HUES6 (cell line): ENCODE measurements at regions not wholly inside any gene's neighbourhood (a gene's known extent, or its start where the extent isn't known, plus 50 kb on each side); places are given as distances from the start of the nearest gene placed in this dataset.
"Not testable (repeated sequence)": the region's sequence is repeated elsewhere in the genome, so short reads cannot be mapped to it uniquely, and the experiment has no call there.

Experiments used
- H3K27ac ChIP-seq: 2 replicates; pipeline ENCODE4 v1.7.0; 2013; ENCODE audit warnings: low read depth, mild to moderate bottlenecking, low read length, inconsistent platforms
- H3K27me3 ChIP-seq: 2 replicates; pipeline ENCODE4 v1.6.1; 2013; ENCODE audit warnings: low read length; ENCODE audit not compliant: control insufficient read depth, insufficient read depth
- H3K36me3 ChIP-seq: 2 replicates; pipeline ENCODE4 v1.6.1; 2013; ENCODE audit warnings: low read length; ENCODE audit not compliant: control insufficient read depth, insufficient read depth
- H3K4me1 ChIP-seq: 2 replicates; pipeline ENCODE4 v1.6.1; 2013; ENCODE audit warnings: low read length; ENCODE audit not compliant: control insufficient read depth, insufficient read depth
- H3K4me3 ChIP-seq: 2 replicates; pipeline ENCODE4 v1.5.1; 2013; ENCODE audit warnings: low read depth, low read length
- H3K9ac ChIP-seq: one replicate; pipeline ENCODE4 v1.6.1; 2013; ENCODE audit warnings: mild to moderate bottlenecking, low read length
- H3K9me3 ChIP-seq: 2 replicates; pipeline ENCODE4 v1.6.1; 2013; ENCODE audit warnings: low read depth, low read length; ENCODE audit not compliant: control insufficient read depth, insufficient read depth

- no peaks in the 10 kb centered on the region for H3K36me3 ChIP-seq
- no peak overlapping the region for H3K27ac ChIP-seq
- no peak overlapping the region for H3K9ac ChIP-seq
- H3K4me3 ChIP-seq, result no peak overlapping the region
- H3K27me3 ChIP-seq, result no peaks in the 10 kb centered on the region
- H3K4me1 ChIP-seq, result no peaks in the 10 kb centered on the region
- no peaks in the 10 kb centered on the region for H3K9me3 ChIP-seq
These were observed 144.8 kb upstream of the PTPRG start for GRCh38 chr3:61416618-61417017.

GRCh38 chr3:61417352-61417751, 144.0 kb upstream of the PTPRG start:
- no peaks in the 10 kb centered on the region for H3K27me3 ChIP-seq
- no peaks in the 10 kb centered on the region for H3K4me1 ChIP-seq
- H3K9me3 ChIP-seq, result no peaks in the 10 kb centered on the region
- no peaks in the 10 kb centered on the region for H3K36me3 ChIP-seq
- H3K4me3 ChIP-seq, result no peak overlapping the region
- H3K9ac ChIP-seq, result no peak overlapping the region
- H3K27ac ChIP-seq, result no peak overlapping the region

DNA sequence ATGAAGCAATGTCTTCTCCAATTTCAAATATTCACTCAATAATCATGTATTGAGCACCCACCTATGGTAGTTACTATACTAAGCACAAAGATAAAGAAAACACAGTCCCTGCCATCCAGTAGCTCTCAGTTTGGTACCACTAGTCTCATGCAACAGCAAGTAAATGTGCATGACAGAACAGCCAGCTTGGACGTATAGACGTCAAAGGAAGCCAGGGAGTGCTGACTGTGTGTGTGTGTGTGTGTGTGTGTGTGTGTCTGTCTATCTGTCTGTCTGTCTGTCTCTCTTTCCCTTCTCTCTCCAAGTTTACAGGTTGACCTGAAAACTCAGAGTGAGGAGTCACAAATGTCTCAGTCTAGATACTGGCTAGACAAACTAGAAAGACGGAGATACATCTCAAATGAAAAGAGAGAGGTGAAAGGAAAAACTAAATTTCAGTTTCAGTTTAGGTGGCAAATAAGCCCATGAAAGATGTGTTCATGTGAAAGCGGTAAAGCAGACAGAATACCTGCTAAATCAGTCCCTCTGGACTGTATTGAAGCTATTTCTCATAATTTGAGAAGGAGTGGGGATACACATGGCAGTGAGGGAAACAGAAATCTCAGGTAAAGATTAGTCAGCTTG, 141.1 kb upstream of the PTPRG start:
- H3K36me3 ChIP-seq, result no peaks in the 10 kb centered on the region
- H3K9ac ChIP-seq, result no peak overlapping the region
- H3K4me1 ChIP-seq, result no peaks in the 10 kb centered on the region
- H3K27ac ChIP-seq, result no peak overlapping the region
- H3K9me3 ChIP-seq, result no peaks in the 10 kb centered on the region
- no peaks in the 10 kb centered on the region for H3K27me3 ChIP-seq
- H3K4me3 ChIP-seq, result no peak overlapping the region

GRCh38 chr3:61422945-61423673, 138.3 kb upstream of the PTPRG start:
- no peaks in the 10 kb centered on the region for H3K36me3 ChIP-seq
- no peak overlapping the region for H3K9ac ChIP-seq
- no peak overlapping the region for H3K27ac ChIP-seq
- no peaks in the 10 kb centered on the region for H3K4me1 ChIP-seq
- no peaks in the 10 kb centered on the region for H3K27me3 ChIP-seq
- no peak overlapping the region for H3K4me3 ChIP-seq
- H3K9me3 ChIP-seq, result no peaks in the 10 kb centered on the region

GRCh38 chr3:61425356-61425755, 136.0 kb upstream of the PTPRG start:
- Histone ChIP-seq H3K27me3 (no peaks in the 10 kb centered on the region), H3K4me3 (no peak overlapping the region), H3K36me3 (no peaks in the 10 kb centered on the region), H3K9me3 (no peaks in the 10 kb centered on the region), H3K4me1 (no peaks in the 10 kb centered on the region), H3K9ac (no peak overlapping the region), H3K27ac (no peak overlapping the region)

DNA sequence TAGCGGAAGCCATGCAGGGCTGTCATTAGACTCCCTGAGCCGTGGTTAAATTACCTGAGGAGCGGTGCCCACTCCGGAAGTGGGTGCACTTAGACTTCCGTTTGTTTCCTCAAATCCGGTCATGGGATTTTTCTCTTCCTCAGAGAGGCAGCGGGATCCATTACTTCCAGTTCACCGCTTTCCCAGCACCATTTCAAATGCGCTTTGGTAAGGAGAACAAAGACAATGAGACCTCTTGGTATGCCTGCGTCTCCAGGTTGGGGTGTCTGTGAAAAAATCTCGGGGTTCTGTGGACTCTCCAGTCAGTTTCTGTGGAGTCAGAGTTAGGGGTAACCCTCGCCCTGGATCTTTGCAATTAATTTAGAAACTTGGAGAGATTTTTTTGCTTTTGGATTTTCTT, 132.3 kb upstream of the PTPRG start:
- Histone ChIP-seq H3K27me3 (no peaks in the 10 kb centered on the region), H3K27ac (no peak overlapping the region), H3K4me3 (no peak overlapping the region), H3K36me3 (no peaks in the 10 kb centered on the region), H3K9ac (no peak overlapping the region), H3K4me1 (no peaks in the 10 kb centered on the region), H3K9me3 (0 out of 2 replicates have a peak, but pooled peaks cover 2% of the 10 kb centered on the region)

- H3K4me1 ChIP-seq, H3K9ac ChIP-seq, H3K27me3 ChIP-seq, H3K4me3 ChIP-seq, H3K36me3 ChIP-seq, H3K27ac ChIP-seq: not testable (repeated sequence)
- peaks cover 11% of the 10 kb centered on the region for H3K9me3 ChIP-seq
These were observed 126.5 kb upstream of the PTPRG start for GRCh38 chr3:61434901-61435300.

GRCh38 chr3:61435361-61435760, 126.0 kb upstream of the PTPRG start:
- H3K27me3 ChIP-seq, H3K9ac ChIP-seq, H3K4me3 ChIP-seq, H3K27ac ChIP-seq, H3K36me3 ChIP-seq, H3K4me1 ChIP-seq: not testable (repeated sequence)
- H3K9me3 ChIP-seq, result peaks cover 11% of the 10 kb centered on the region

- Histone ChIP-seq H3K9me3 (peaks cover 8% of the 10 kb centered on the region), H3K27ac (no peak overlapping the region), H3K27me3 (no peaks in the 10 kb centered on the region; the same call in 1 of the 2 replicates), H3K36me3 (no peaks in the 10 kb centered on the region), H3K4me3 (no peak overlapping the region), H3K9ac (no peak overlapping the region), H3K4me1 (no peaks in the 10 kb centered on the region)
These were observed 122.9 kb upstream of the PTPRG start for GRCh38 chr3:61438253-61439121.

DNA sequence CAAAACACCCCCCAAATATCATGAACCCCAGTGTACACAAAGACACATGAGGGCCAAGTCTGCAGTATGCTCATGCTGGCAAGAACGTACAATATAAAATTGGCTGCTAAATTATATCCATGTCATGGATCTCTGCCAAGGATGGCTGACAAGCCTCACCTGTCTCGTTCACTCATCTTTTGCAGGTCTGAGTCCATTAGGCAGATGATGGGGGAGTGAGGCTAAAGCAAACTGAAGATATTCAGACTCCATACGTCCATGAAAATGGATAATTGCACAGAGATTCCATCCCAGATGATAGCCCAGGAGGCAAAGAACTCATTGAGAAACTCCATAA, 122.3 kb upstream of the PTPRG start:
- Histone ChIP-seq H3K27ac (no peak overlapping the region), H3K27me3 (no peaks in the 10 kb centered on the region; the same call in 1 of the 2 replicates), H3K36me3 (no peaks in the 10 kb centered on the region), H3K9me3 (peaks cover 8% of the 10 kb centered on the region), H3K4me3 (no peak overlapping the region), H3K4me1 (no peaks in the 10 kb centered on the region), H3K9ac (no peak overlapping the region)

DNA sequence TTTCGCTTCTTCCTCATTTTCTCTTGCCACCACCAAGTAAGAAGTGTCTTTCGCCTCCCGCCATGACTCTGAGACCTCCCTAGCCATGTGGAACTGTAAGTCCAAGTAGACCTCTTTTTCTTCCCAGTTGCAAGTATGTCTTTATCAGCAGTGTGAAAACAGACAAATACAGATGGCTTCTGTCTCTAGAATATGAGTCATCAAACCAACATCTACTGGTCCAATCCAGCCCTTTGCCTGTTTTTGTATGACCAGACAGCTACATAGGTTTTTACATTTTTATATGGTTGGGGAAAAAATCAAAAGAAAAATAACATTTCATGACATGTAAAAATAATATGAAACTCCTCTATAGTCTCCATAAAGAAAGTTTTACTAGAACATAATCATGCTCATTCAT, 118.7 kb upstream of the PTPRG start:
- Histone ChIP-seq H3K9ac (no peak overlapping the region), H3K4me1 (no peaks in the 10 kb centered on the region), H3K9me3 (no peaks in the 10 kb centered on the region), H3K4me3 (no peak overlapping the region), H3K27me3 (no peaks in the 10 kb centered on the region; the same call in 1 of the 2 replicates), H3K27ac (no peak overlapping the region), H3K36me3 (no peaks in the 10 kb centered on the region)
